GM12891 (cell line): ENCODE measurements at regions not wholly inside any gene's neighbourhood (a gene's known extent, or its start where the extent isn't known, plus 50 kb on each side); places are given as distances from the start of the nearest gene placed in this dataset.

ENCODE experiments used
- DNase-seq: peaks from one replicate; pipeline ENCODE4 v3.0.0; 2011; ENCODE audit warnings: low spot score; ENCODE audit not compliant: insufficient read length
- FAIRE-seq: peaks from 2 replicates; lab custom pipeline; 2011; peaks lifted over from hg19 to GRCh38; lab: Jason Lieb, UNC
- PAX5 ChIP-seq: IDR thresholded peaks from 2 replicates; pipeline ENCODE4 v1.6.1; 2011; ENCODE audit warnings: low read length, moderate library complexity, mild to moderate bottlenecking; ENCODE audit not compliant: insufficient read depth, severe bottlenecking
- POLR2A ChIP-seq: IDR thresholded peaks from 2 replicates; pipeline ENCODE4 v1.6.1; 2011; ENCODE audit warnings: low read depth, low read length, control low read depth
- POLR2AphosphoS5 ChIP-seq: IDR thresholded peaks from 2 replicates; pipeline ENCODE4 v1.6.1; 2011; ENCODE audit warnings: low read depth, low read length, control low read depth
- POU2F2 ChIP-seq: IDR thresholded peaks from 2 replicates; pipeline ENCODE4 v1.6.1; 2011; ENCODE audit warnings: low read depth, mild to moderate bottlenecking, control low read depth, low read length, moderate library complexity
- SPI1 ChIP-seq: IDR thresholded peaks from 2 replicates; pipeline ENCODE4 v1.6.1; 2011; ENCODE audit warnings: low read depth, low read length, control low read depth
- TAF1 ChIP-seq: IDR thresholded peaks from 2 replicates; pipeline ENCODE4 v1.6.1; 2011; ENCODE audit warnings: low read depth, low read length, control low read depth

GRCh38 chrX:144790148-144790547 is 457.2 kb upstream of the SPANXN1 start:
- TF ChIP-seq SPI1: no peak
- TF ChIP-seq POLR2AphosphoS5: no peak
- no peak for TF ChIP-seq POU2F2
- no peak for TF ChIP-seq POLR2A
- TF ChIP-seq TAF1: no peak
- TF ChIP-seq PAX5: no peak
- DNase-seq (no peak), FAIRE-seq (no peak)

GRCh38 chrX:144791298-144791697 is 456.0 kb upstream of the SPANXN1 start:
- no peak for FAIRE-seq
- DNase-seq: no peak
- no peak for TF ChIP-seq POLR2AphosphoS5
- no peak for TF ChIP-seq SPI1
- no peak for TF ChIP-seq POLR2A
- TF ChIP-seq PAX5: no peak
- TF ChIP-seq POU2F2: no peak
- no peak for TF ChIP-seq TAF1

GRCh38 chrX:144798972-144799371 is 448.3 kb upstream of the SPANXN1 start:
- TF ChIP-seq SPI1: peak; percentile 66
- no peak for TF ChIP-seq TAF1
- TF ChIP-seq PAX5: no peak
- DNase-seq (no peak), FAIRE-seq (no peak)

- TF ChIP-seq POLR2AphosphoS5: no peak
- TF ChIP-seq PAX5: no peak
- TF ChIP-seq TAF1: no peak
- no peak for TF ChIP-seq POLR2A
- TF ChIP-seq POU2F2: no peak
- no peak for TF ChIP-seq SPI1
- no peak for DNase-seq
- FAIRE-seq: no peak
Observed at GRCh38 chrX:144801786-144802185, 445.5 kb upstream of the SPANXN1 start.

GRCh38 chrX:144809025-144809424 is 438.3 kb upstream of the SPANXN1 start:
- no peak for FAIRE-seq
- DNase-seq: no peak
- TF ChIP-seq POLR2A: no peak
- no peak for TF ChIP-seq PAX5
- TF ChIP-seq TAF1: no peak
- TF ChIP-seq SPI1: no peak
- no peak for TF ChIP-seq POU2F2
- TF ChIP-seq POLR2AphosphoS5: no peak

GRCh38 chrX:144810539-144810938 is 436.8 kb upstream of the SPANXN1 start:
- FAIRE-seq: no peak
- DNase-seq: no peak
- TF ChIP-seq PAX5 (no peak), POU2F2 (no peak), POLR2AphosphoS5 (no peak), SPI1 (no peak), POLR2A (no peak), TAF1 (no peak)

- FAIRE-seq (no peak), DNase-seq (no peak)
- TF ChIP-seq POLR2AphosphoS5 (no peak), TAF1 (no peak), SPI1 (no peak), POLR2A (no peak), PAX5 (no peak), POU2F2 (no peak)
Observed at GRCh38 chrX:144819406-144819805, 427.9 kb upstream of the SPANXN1 start.

GRCh38 chrX:144840616-144841015 is 406.7 kb upstream of the SPANXN1 start:
- DNase-seq (no peak), FAIRE-seq (no peak)
- TF ChIP-seq POU2F2: no peak

GRCh38 chrX:144849141-144849540 is 398.2 kb upstream of the SPANXN1 start:
- FAIRE-seq: no peak
- no peak for TF ChIP-seq TAF1
- no peak for TF ChIP-seq POU2F2
- no peak for TF ChIP-seq POLR2AphosphoS5
- TF ChIP-seq PAX5: no peak
- TF ChIP-seq POLR2A: no peak
- no peak for TF ChIP-seq SPI1

GRCh38 chrX:144896323-144896722 is 351.0 kb upstream of the SPANXN1 start:
- TF ChIP-seq SPI1 (no peak), POU2F2 (no peak), TAF1 (no peak), PAX5 (no peak), POLR2AphosphoS5 (no peak), POLR2A (no peak)
- DNase-seq (no peak), FAIRE-seq (no peak)

More at GRCh38 chrX:144849141-144849540, 398.2 kb upstream of the SPANXN1 start:
- no peak for DNase-seq
